Stimulated activated CD4-positive, alpha-beta T cell treated with anti-CD3 and anti-CD28 coated beads, Interleukin-12 subunit alpha, Interleukin-12 subunit beta, amount 100 ng/mL, for 4 hours (primary cell): ENCODE measurements at regions not wholly inside any gene's neighbourhood (a gene's known extent, or its start where the extent isn't known, plus 50 kb on each side); places are given as distances from the start of the nearest gene placed in this dataset.
"Not testable (repeated sequence)": the region's sequence is repeated elsewhere in the genome, so short reads cannot be mapped to it uniquely, and the experiment has no call there.

Experiments
- DNase-seq: peaks from one replicate; pipeline ENCODE4 v3.0.0-alpha.2; 2020

- no peak for DNase-seq
These were observed 350.2 kb upstream of the CDH8 start for GRCh38 chr16:62386411-62386810.

GRCh38 chr16:62383941-62384340 lies 347.7 kb upstream of the CDH8 start:
- no peak for DNase-seq

- no peak for DNase-seq
These were observed 334.2 kb upstream of the CDH8 start for GRCh38 chr16:62370445-62370844.

- no peak for DNase-seq
These were observed 327.3 kb upstream of the CDH8 start for GRCh38 chr16:62363501-62363900.

- no peak for DNase-seq
These were observed 317.1 kb upstream of the CDH8 start for GRCh38 chr16:62353355-62353754.

GRCh38 chr16:62342216-62342615 lies 306.0 kb upstream of the CDH8 start:
- no peak for DNase-seq

- DNase-seq: no peak
These were observed 299.1 kb upstream of the CDH8 start for GRCh38 chr16:62335356-62335755.

GRCh38 chr16:62321606-62322005 lies 285.4 kb upstream of the CDH8 start:
- no peak for DNase-seq

GRCh38 chr16:62298600-62298999 lies 262.4 kb upstream of the CDH8 start:
- DNase-seq: no peak

GRCh38 chr16:62294213-62294972 lies 258.2 kb upstream of the CDH8 start:
- DNase-seq: no peak

- DNase-seq: no peak
These were observed 252.9 kb upstream of the CDH8 start for GRCh38 chr16:62288990-62289629.

- no peak for DNase-seq
These were observed 244.3 kb upstream of the CDH8 start for GRCh38 chr16:62280506-62280905.

GRCh38 chr16:62277942-62278341 lies 241.7 kb upstream of the CDH8 start:
- no peak for DNase-seq

GRCh38 chr16:62276637-62277036 lies 240.4 kb upstream of the CDH8 start:
- no peak for DNase-seq

GRCh38 chr16:62272035-62272434 lies 235.8 kb upstream of the CDH8 start:
- DNase-seq: no peak

GRCh38 chr16:62261760-62262159 lies 225.5 kb upstream of the CDH8 start:
- DNase-seq: no peak

GRCh38 chr16:62258931-62259435 lies 222.7 kb upstream of the CDH8 start:
- not testable (repeated sequence) for DNase-seq

- DNase-seq: no peak
These were observed 220.2 kb upstream of the CDH8 start for GRCh38 chr16:62256406-62256805.

- no peak for DNase-seq
These were observed 218.6 kb upstream of the CDH8 start for GRCh38 chr16:62254847-62255246.

- no peak for DNase-seq
These were observed 218.1 kb upstream of the CDH8 start for GRCh38 chr16:62254372-62254771.

GRCh38 chr16:62253966-62254365 lies 217.7 kb upstream of the CDH8 start:
- no peak for DNase-seq

GRCh38 chr16:62249069-62249468 lies 212.8 kb upstream of the CDH8 start:
- no peak for DNase-seq

GRCh38 chr16:62240722-62241121 lies 204.5 kb upstream of the CDH8 start:
- no peak for DNase-seq

- peak; percentile 3 for DNase-seq
These were observed 189.4 kb upstream of the CDH8 start for GRCh38 chr16:62225675-62226074.
